ENCODE measurements at regions not wholly inside any gene's neighbourhood (a gene's known extent, or its start where the extent isn't known, plus 50 kb on each side); places are given as distances from the start of the nearest gene placed in this dataset.
A peak's percentile ranks its signal among the peaks of the same experiment; 100 is the strongest.

DNA sequence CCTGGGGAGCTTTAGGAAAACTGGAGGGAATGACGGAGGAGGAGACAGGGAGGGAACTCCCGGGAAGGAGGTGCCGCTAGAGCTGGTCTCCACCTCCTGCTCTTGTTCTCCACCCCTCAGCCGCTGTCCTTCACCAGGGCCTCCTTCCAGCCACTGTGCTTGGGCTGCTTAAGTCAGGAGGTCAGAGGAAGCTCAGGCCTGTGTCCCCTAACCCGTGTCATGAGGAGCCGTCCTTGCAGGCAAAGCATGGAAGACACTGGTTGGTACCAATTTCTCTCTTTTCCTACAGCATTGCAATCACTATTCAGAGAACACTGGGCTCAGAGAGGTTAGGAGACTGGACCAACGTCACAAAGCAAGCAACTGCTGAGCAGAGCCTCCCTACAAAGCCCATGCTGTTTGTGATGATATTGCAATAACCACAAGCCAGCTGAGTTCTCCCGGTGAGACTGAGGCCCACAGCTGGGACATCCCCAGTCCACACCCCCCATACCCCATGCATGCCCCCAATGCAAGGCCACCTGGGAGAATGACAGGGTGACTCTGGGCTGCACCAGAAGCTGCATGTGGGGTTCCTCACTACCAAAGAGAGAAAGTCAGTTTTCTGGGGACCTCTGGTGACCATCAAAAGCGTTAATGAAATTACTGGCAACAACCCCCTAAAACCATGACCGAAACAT is 427.5 kb downstream of the NPHP4 start:
- DNase-seq, result no peak

DNA sequence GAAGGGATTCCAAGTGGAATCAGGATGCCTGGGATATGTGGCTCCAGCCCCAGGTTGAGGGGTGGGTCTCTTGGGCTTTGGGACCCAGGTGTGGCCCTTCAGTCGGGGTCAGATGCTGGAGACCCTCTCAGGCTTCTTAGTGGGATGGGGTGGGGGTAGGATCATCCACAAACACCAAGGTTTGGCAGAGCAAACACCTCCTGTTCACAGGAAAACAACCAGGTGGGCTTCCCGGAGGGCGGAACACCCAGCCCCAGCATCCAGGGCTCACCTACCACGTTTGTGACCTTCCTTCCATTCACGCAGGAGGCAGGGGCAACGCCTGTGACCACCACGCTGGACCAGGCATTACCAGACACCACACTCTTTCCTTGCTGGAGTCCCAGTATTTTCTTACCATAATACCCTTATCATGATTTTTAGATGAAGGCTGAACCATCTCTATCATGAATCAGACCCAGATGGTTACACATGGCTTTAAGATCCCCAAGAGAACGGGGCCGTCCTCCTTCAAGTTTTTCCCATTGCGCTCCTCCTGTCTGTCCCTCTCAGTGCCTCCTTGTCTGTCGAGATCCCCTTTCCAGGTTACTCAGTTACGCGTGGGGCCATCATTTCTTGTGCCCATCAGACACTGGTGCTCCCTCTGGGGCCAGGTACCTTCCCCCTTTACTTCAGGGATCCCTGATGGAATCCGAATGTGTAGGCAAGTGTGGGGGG is 428.2 kb downstream of the NPHP4 start:
- DNase-seq, result no peak

DNA sequence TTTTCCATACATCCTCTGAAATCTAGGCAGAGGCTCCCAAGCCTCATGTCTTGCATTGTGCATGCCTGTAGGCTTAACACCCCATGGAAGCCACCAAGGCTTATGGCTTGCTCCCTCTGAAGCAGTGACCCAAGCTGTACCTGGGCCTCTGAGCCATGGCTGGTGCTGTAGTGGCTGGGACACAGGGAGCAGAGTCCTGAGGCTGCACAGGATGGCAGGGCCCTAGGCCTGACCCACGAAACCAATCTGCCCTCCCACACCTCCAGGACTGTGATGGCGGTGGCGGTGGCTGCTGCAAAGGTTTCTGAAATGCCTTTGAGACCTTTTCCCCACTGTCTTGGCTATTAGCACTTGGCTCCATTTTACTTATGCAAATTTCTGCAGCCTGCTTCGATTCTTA is 429.5 kb downstream of the NPHP4 start:
- DNase-seq, result no peak

DNA sequence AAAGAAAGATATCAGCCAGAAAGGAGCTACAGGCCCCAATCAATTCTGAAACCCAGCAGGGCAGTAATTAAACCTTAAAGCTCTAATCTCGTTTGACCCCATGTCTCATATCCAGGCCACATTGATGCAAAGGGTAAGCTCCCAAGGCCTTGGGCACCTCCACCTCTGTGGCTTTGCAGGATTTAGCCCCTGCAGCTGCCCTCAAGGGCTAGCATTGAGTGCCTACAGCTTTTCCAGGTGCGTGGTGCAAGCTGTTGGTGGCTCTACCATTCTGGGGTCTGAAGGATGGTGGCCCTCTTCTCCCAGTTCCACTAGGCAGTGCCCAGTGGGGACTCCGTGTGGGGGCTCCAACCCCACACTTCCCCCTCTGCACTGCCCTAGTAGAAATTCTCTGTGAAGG is 429.9 kb downstream of the NPHP4 start:
- DNase-seq, result no peak

DNA sequence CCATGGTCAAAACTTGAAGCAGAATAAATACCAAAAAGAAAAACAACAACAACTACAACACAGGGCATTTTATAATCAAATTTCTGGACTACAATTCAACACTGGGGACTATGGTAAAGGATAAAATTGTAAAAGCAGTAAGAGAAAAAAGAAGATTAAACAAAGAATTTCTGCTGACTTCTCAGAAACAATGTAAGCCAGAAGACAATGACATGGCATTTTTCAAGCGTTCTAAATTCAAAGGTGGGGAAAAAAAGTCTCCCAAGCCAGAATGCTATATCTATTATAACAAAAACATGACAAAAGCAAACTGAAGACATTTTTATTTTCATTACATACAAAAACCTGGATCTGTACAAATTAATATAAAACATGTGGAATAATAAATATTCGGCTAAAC is 433.1 kb downstream of the NPHP4 start:
- no peak for DNase-seq

DNA sequence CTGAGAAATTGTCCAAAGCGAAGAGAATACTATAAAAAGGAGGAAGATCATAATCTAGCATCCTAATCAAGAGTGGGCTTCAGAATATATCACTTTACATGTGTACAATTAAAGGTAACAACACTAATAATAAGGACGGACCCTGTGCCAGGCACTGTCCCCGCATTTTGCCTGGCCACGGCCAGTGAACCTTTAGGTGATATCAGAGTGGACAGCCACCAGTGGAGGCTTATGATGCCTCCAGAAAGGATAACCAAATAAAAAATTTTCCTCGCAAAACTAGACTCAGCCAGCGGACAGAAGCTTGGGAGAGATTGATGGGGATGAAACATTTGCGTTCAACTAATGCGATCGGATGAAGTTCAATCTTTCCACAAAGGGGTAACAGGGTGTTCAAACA is 436.4 kb downstream of the NPHP4 start:
- DNase-seq, result no peak

DNA sequence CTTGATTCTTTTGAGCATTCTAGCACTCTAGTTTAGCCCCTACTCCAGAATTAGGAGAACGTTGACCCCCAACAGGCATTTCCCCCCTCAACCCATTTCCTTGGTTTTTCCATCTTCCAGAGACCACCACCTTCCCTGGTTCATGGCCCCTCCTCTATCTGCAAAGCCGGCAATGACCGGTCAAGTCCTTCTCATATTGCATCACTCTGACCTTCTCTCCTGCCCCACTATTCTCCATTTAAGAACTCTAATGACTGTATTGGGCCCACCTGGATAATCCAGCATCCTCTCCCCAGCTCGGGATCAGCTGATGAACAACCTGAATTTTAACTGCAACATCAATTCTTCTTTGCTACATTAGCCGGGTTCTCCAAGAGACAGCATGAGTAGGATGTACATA is 437.4 kb downstream of the NPHP4 start:
- no peak for DNase-seq

DNA sequence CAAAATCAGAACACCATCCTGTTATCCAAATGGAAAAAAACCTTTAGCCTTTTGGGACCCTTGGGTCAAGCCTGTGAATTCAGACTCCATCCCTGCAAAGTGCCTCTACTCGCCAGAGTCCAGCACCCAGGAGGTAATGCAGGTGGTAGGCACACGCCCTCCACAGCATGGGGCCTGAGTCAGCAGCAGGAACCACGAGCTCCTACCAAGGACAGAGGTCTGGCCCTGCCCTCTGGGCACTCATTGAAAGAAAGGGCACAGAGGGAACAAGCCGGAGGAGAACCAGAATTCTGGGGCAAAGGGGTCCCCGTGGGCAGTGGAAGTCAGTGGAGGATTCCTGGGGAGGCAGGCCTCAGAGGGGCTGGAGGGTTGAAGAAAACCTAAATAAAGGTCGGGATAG is 438.1 kb downstream of the NPHP4 start:
- DNase-seq, result no peak

DNA sequence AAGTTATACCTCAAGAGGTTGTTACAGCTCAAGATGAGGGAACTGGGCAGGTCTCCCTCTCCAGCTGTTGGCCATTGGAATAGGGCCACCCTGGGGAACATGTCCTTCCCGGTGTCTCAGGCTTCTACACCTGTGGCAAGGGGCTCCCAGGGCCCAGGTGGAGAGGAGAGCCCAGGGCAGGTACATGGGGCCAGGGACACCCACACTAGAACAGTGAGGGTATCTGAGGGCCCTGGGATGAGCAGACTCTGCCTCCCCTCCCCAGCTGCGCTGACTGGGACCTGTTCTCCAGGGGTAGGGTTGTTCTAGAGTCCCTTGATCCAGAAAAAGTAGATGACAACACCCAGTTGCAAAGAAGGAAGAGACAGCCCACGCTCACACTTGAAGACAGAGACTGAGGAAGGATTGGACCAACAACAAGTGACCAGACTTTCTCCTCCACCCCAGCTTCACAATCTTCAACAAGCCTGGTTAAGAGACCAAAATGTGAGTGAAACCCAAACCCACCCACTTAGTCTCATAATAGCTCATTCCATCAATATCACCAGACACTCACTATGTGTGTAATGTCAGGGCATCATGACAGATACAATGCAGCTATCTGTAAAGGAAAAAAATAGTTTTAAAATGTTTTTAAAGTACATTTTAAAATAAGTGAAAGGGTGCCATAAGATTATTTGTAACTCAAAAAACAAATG is 439.3 kb downstream of the NPHP4 start:
- no peak for DNase-seq

DNA sequence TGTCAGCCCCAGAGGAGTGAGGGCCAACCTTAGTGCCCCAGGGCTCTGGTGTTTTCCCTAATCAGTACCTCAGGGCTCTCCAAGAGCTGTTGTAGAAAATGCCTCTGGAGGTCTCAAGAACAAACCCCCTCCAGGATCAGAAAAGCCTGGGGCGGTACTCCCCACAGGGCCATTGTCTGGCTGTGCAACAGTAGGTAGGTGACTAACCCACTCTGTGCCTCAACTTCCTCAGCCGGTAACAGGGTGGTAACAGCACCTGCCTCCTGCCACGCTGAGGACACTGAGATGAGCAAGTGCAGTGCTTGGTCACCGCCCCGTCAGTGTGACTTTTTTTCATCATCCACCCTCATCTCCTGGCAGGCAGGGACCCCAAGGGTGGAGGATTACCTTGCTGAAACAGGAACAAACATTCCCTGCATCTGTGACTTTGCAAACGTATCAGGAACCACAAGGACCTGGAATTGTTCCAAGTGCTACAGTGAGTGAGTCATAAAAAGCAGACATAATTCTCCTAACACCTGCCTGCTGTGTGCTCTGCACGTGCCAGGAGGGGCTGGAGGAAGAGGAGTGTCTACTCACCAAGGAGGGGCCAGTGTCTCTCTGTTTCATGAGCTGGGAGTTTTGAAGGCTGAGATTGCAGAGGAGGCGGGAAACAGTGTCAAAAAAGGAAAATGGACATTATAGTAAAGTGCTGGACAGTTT is 440.8 kb downstream of the NPHP4 start:
- peak; percentile 96 to 99 for DNase-seq

DNA sequence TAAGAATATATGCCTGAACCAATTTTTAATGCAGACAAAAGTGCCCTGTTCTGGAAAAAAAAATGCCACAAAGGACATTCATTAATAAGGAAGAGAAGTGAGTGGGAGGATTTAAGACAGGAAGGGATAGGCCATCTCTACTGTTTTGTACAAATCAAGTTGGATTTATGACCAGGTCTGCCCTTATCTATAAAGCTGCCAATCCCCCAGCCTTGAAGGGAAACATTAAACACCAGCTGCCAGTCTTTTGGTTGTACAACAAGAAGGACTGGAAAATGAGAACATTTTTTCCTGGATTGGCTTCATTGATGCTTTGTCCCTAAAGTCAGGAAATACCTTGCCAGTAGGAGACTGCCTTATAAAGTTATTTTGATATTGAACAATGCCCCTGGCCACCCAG is 444.0 kb downstream of the NPHP4 start:
- DNase-seq, result no peak

DNA sequence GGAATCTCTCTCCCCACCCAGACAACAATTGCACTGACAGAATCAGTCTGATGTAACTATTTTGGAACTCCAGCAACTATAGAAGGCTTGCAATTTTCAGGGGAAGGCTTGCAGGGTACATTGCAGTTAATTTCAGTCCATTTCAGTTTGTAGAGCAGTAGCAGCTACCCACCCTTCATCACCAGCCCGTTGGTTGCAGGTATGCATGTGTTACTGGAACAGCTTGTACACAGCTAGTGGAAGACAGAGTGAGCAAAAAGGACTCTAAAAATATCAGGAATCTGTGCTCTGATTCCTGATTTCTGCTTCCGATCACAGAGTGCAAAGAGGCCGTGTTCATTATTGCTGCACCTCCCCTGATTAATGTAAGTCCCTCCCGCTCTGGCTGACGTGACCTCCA is 449.0 kb downstream of the NPHP4 start:
- no peak for DNase-seq

DNA sequence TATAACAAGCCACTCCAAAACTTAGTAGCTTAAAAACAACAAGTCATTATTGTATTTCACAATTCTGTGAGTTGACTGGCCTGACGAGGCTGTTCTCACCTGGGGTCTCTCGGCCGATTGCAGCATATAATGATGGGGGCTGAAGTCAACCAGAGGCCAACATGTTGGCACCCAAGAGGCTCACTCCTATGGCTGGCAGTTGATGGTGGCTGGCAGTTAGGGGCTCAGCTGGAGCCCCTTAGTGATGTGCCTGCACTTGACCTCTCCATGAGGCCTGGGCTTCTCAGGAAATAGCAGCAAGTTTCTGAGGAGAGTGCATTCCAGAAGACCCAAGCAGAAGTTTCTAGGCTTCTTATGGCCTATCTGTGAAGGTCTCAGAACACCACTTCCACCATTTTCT is 459.4 kb downstream of the NPHP4 start:
- no peak for DNase-seq

DNA sequence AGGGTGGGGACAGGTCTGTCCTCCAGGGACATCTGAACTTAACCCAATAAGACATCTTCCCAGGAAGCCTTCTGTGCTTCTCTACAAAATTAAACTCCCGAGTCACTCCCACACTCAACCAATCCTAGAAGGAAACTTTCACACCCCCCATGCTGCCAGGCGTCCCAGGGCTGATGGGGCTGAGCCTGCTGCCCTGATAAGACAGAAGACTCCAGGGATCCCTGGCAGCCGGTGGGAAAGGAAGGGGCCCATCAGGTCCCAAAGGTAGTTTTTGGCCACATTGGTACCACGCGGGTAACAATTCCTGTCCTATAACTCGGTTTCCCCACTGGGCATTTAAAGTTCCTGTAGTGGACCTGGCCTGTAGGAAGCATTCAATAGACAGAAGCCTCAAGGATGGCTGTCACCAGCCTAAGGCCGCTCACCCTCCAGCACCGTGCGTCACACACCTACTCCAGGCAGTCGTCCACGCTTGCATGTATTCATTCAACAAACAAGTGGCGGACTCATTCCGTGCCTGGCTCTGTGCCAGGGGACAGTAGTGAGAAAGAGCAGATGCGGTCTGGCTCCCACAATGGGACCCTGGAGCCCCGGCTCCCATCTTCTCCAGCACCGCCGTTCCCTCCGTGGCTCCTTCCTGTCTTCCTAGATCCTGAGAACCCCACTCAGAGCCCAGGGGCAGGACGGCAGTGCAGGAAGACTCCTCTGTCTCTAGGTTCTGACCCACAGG is 465.2 kb downstream of the NPHP4 start:
- DNase-seq, result no peak

DNA sequence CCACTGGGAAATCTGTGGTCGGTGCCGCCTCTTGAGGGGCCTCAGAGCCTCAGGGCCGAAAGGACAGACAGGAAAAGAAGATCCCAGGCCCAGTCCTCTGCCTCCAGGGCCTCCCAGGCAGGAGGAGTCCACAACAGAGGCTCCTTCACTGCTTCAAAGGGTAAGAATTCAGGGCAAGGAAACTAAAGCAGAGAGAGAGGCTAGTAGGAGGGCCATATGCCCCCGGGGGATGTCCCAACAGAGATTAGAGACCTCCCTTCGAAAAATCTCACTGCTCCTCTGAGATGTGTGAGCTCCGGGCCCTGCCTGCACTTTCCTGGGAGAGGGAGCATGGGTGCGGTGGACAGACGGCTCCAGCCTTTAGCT is 465.9 kb downstream of the NPHP4 start:
- no peak for DNase-seq

DNA sequence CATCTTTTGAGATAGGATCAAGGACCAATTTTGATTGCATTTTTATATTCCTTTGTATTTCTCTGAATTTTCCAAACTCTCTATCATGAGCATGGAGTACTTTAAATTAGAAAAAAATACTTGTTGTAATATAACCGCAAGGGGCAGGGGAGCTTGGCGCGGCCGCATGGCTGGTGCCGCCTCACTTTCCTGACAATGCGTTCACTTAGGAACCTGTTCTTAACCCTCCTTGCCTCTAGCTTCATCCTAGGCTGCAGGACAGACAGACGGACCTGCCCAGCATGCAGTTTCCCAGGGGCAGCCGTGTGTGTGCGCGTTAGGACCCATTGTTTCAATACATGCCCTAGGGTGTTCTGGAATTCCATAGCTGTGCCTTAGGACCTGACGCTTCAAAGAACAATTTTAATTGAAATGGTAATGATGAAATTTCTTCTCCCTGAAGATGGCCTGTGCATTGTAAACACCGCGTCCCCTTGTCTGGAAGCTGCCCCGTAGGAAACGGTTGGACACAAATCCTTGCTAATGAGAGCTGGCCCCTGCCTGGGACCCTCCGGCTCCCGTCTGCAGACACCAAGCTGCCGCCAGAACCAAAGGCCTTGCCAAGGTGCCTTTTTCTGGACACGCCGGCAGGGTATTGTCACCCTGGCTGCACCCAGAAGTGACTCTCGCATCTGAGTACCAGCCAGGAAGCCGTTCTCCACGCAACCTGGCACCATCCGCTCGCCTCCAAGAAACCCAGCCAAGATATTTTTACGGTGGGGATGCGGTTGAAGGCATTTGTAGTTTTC is 466.4 kb downstream of the NPHP4 start:
- no peak for DNase-seq

DNA sequence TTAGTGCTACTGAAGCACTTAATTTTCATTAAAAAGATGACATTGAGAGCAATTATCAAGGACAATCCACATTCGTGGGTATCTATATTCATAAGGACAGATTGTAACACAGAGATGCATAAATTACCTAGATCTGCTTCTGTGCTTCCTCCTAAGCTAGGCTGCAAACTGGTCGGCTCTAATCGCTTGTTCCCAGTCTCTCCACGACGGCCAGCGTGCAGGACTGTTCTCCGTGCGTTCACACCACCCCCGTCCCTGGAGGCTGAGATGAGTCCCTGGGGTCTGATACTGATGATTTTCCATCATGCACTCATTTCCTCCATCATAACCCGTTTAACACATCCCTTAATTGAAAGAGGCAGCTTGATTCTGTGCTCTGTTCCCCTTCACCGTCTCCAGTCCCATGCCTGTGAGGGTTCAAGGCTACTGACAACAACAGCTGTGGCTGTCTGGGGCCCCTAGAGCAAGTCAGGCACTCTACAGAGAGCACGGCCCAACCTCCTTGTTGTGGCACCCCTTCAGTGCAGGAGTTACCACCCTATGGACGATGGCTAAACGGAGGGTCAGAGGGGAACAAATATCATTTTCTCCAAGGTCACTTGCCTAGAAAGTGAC is 469.6 kb downstream of the NPHP4 start:
- DNase-seq, result no peak

DNA sequence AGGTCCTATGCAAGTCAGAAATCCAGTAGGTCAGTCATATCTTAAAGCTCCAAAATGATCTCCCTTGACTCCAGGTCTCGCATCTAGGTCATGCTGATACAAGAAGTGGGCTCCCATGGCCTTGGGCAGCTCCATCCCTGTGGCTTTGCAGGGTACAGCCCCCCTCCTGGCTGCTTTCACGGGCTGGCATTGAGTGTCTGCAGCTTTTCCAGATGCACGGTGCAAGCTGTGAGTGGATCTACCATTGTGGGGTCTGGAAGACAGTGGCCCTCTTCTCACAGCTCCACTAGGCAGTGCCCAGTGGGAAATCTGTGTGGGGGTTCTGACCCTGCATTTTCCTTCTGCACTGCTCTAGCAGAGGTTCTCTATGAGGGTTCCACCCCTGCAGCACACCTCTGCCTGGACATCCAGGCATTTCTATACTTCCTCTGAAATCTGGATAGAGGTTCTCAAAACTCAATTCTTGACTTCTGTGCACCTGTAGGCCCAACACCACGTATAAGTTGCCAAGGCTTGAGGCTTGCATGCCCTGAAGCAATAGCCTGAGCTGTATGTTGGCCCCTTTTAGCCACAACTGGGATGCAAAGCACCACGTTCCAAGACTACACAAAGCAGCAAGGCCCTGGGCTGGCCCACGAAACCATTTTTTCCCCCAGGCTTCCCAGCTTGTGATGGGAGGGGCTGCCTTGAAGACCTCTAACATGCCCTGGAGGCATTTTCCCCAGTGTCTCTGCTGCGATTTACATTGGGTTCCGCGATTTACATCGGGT is 472.7 kb downstream of the NPHP4 start:
- no peak for DNase-seq

DNA sequence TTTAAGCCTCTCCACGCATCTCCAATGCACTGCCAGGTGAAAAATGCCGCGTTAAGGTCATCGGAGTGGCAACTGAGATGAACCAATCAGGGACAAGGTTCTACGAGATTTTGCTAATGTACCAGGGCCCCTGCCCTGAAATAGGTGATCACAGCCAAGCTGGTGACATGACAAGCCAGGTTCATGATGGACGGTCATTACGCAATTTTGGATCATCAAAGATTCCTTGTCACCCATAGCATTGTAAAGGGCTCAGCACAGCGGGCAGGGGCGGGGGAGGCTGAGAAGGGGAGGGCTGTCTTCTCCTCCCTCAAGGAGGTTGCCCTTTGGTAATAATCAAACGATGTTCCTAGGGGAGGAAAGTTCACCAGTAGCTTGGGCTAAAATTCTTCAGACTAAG is 475.5 kb downstream of the NPHP4 start:
- no peak for DNase-seq

DNA sequence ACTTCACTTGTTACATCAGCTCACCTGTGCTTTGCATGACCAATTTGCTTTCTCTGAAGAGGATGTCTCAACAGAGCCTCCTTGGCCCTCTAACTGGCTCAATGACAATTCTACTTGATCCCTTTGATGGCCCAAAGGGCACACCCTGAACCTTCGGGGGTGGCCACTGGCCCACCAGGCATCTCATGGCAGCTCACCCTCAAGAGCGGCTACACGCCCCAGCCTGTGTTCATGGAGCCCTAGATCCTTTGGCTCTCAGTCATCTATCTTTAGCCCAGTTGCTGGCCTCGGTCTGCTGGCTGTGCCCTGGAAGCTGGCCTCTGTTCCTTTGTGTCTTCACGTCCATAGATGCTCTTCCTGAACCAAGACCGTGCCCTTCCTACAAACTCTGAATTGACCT is 476.7 kb downstream of the NPHP4 start:
- no peak for DNase-seq

Measured in SHP77 (cell line).